ENCODE measurements at regions not wholly inside any gene's neighbourhood (a gene's known extent, or its start where the extent isn't known, plus 50 kb on each side); places are given as distances from the start of the nearest gene placed in this dataset.
"Not testable (repeated sequence)": the region's sequence is repeated elsewhere in the genome, so short reads cannot be mapped to it uniquely, and the experiment has no call there.

DNA sequence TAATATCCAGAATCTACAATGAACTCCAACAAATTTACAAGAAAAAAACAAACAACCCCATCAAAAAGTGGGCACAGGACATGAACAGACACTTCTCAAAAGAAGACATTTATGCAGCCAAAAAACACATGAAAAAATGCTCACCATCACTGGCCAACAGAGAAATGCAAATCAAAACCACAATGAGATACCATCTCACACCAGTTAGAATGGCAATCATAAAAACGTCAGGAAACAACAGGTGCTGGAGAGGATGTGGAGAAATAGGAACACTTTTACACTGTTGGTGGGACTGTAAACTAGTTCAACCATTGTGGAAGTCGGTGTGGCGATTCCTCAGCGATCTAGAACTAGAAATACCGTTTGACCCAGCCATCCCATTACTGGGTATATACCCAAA, 1250.1 kb downstream of the FSCB start:
- TF ChIP-seq POLR2A (IDR thresholded peaks at IDR 0.05); CTCF (IDR thresholded peaks at IDR 0.05 in 4 of 5, conservative IDR thresholded peaks at IDR 0.05 in 1 of 5): not testable (repeated sequence)

Data from gastrocnemius medialis (tissue), 4 donors.